HG02610 (cell line): ENCODE measurements at regions not wholly inside any gene's neighbourhood (a gene's known extent, or its start where the extent isn't known, plus 50 kb on each side); places are given as distances from the start of the nearest gene placed in this dataset.

Experiments used
- ATAC-seq: cut with Tn5 transposase; IDR thresholded peaks from one replicate; pipeline ENCODE4 v1.9.1; 2021; ENCODE audit warnings: mild to moderate bottlenecking, moderate library complexity; ENCODE audit not compliant: unreplicated experiment

- ATAC-seq, result no peak
These were observed 179.9 kb downstream of the NPHP4 start for GRCh38 chr1:5812295-5812694.

GRCh38 chr1:5811419-5811818 lies 180.8 kb downstream of the NPHP4 start:
- no peak for ATAC-seq

- ATAC-seq, result no peak
These were observed 181.5 kb downstream of the NPHP4 start for GRCh38 chr1:5810553-5811270.

GRCh38 chr1:5810131-5810530 lies 182.1 kb downstream of the NPHP4 start:
- ATAC-seq, result no peak

GRCh38 chr1:5809207-5809788 lies 182.9 kb downstream of the NPHP4 start:
- no peak for ATAC-seq

- no peak for ATAC-seq
These were observed 188.4 kb downstream of the NPHP4 start for GRCh38 chr1:5803851-5804250.

GRCh38 chr1:5802606-5803005 lies 189.6 kb downstream of the NPHP4 start:
- ATAC-seq, result no peak

- ATAC-seq, result no peak
These were observed 193.3 kb downstream of the NPHP4 start for GRCh38 chr1:5798904-5799303.

- ATAC-seq, result no peak
These were observed 194.0 kb downstream of the NPHP4 start for GRCh38 chr1:5798151-5798730.

GRCh38 chr1:5796028-5796427 lies 196.2 kb downstream of the NPHP4 start:
- no peak for ATAC-seq

GRCh38 chr1:5794279-5794678 lies 197.9 kb downstream of the NPHP4 start:
- ATAC-seq, result no peak

GRCh38 chr1:5793516-5793915 lies 198.7 kb downstream of the NPHP4 start:
- ATAC-seq, result no peak

GRCh38 chr1:5781079-5781478 lies 211.1 kb downstream of the NPHP4 start:
- ATAC-seq, result no peak

GRCh38 chr1:5780324-5780716 lies 211.9 kb downstream of the NPHP4 start:
- ATAC-seq, result no peak

- ATAC-seq, result no peak
These were observed 212.5 kb downstream of the NPHP4 start for GRCh38 chr1:5779608-5780323.

GRCh38 chr1:5776035-5776550 lies 216.1 kb downstream of the NPHP4 start:
- no peak for ATAC-seq

GRCh38 chr1:5774019-5774418 lies 218.2 kb downstream of the NPHP4 start:
- ATAC-seq, result no peak

- no peak for ATAC-seq
These were observed 220.4 kb downstream of the NPHP4 start for GRCh38 chr1:5771788-5772187.

- ATAC-seq, result no peak
These were observed 221.1 kb downstream of the NPHP4 start for GRCh38 chr1:5770981-5771765.

GRCh38 chr1:5769760-5770159 lies 222.5 kb downstream of the NPHP4 start:
- ATAC-seq, result no peak

- no peak for ATAC-seq
These were observed 223.1 kb downstream of the NPHP4 start for GRCh38 chr1:5769146-5769545.
